ENCODE measurements at regions not wholly inside any gene's neighbourhood (a gene's known extent, or its start where the extent isn't known, plus 50 kb on each side); places are given as distances from the start of the nearest gene placed in this dataset.

DNA sequence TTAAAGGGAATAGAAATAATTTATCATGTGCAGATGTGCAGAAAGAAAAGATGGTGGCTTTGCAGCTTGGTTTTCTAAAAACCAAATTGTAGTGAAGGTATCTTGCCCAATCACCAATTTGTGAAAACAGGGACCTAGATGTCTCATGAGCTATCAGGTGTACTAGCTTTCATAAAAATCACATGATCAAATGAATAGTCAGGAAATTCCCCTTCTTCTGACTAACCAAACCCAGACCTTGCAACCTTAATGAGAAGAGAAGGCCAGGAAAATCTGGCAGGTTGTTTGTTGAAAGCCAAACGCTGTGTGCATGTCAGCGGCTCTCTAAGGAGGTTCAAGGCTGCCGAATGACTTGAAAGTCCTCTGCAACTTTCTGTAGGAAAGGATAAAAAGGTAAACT is 304.4 kb upstream of the NRP1 start:
- CTCF ChIA-PET: no interaction called here

DNA sequence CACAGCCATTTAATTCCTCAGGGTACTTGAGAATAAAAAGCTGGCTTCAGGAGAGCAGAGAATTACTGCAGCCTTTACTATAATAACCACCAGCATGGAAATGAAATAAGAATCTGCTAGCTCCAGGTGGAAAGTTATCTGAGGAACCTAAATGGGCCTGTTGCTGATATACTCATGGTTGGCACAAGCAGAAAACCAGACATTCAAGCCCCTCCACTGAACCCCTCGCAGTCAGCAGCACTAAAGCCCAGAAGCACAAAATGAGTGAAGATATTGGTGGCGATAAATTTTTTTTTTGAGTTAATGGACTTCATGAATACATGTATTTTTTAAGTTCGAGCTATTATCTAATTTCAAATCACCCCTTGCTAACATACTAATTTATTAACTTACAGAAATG is 303.9 kb upstream of the NRP1 start:
- CTCF ChIA-PET: no interaction called here
- POLR2A ChIA-PET: no interaction called here

More for the DNA sequence above, 304.4 kb upstream of the NRP1 start:
- POLR2A ChIA-PET: no interaction called here

DNA sequence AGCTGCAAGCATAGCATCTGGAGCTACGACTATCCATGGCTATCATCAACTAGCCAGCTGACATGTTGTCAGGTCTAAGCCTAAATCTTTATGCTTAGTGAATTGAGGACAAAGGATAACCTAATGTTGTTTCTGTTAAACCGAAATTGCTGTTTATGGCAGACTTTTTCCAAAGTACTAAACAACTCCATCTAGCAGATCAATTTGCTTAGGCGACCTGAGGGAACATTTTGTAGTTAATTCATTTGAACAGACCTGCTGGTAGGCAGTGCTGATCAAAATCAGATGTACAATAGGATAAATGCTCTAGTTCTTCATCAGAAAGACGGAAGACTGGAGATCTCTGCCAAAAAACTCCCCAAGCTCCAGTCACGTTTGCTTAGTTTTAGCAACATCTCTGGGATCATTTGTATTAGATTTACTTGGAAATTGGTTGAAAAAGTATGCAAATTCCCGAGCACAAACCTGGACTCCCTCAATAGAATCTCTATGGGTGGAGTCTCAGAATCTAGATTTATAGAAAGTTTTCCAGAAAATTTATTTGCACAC is 301.6 kb upstream of the NRP1 start:
- CTCF ChIA-PET: no interaction called here

DNA sequence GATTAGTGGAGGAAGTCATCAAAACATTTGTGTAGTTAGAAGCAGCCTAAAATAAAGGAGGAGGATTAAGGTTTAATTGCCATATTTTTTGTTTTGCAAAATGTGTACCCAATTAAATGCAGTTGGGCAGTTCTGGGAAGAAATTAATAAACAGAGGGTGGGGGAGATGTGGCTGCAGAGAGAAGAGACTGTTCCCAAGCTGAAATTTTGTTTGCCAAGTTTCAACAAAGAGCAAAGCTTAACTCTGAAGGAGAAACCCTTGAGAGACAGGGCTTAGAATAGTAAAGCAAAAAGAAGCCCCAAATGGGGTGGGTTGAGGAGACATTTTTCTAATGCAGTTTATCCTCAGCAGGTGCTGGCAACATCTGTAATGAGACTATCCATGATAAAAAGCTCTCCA is 298.0 kb upstream of the NRP1 start:
- CTCF ChIA-PET: no interaction called here
- POLR2A ChIA-PET: interaction anchor here (0.6 kb wide), 1 partner anchor 511 kb away, joined by 3 read pairs; no protein-coding TSS in a partner anchor

More for the DNA sequence above, 301.6 kb upstream of the NRP1 start:
- POLR2A ChIA-PET: no interaction called here

DNA sequence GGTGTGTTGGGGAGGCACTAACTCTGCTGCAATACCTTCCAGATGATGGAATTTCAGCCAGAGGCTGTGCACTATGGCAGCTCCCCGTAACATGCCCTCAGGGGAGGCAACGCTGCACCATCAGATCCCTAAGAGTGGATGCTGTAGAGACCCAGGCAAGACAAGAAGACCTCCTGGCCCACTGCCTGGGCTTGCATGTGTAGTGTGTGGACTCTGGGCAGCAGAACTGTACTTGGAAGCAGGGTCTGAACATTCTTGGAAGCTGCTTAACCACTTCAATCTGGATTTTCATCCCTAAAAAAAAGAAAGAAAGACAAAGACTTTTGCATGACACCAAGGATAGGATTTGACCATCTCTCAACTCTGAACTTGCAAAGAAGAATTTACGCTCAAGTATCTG is 297.5 kb upstream of the NRP1 start:
- ChIA-PET CTCF (no interaction called here), POLR2A (no interaction called here)

- CTCF ChIA-PET: no interaction called here
- POLR2A ChIA-PET: no interaction called here
These were observed 296.3 kb upstream of the NRP1 start for GRCh38 chr10:33630761-33631160.

DNA sequence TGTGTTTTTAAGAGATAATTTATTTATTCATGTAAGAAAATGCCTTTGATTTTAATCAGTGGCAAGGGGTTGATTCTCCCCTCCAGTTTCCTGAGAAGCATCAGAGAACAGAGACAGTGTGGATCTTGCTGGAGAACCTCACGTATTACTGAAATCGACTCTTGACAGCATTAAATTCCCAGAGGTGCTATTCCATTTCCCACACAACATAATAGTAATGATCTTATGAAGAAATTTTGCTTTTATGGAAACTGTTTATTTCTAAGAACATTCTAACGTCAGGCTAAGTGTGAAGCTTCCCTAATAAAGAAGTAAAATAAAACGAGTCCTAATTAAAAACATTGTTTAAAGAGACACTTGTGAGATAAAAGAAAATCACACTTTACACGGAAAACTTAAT is 293.1 kb upstream of the NRP1 start:
- CTCF ChIA-PET: no interaction called here
- POLR2A ChIA-PET: no interaction called here

GRCh38 chr10:33626798-33627466 is 292.5 kb upstream of the NRP1 start:
- ChIA-PET POLR2A (no interaction called here), CTCF (no interaction called here)

DNA sequence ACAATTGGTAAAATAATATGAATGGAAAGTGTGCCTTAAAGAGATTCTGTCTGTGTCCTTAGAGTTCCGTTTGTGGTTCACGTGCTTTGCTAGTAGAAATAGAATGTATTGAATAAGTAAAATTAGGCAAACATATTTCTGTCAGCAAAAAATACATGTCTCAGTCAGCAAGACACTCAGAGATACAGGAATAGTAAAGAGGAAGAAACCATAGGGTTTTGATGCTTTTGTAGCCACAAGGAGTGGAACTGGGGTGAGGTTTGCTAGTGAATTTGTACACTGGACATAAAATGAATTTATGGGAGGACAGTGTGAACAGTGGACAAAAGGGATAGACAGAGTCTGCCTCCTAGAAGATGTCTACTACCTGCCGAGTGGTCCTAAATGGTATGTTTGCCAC is 289.2 kb upstream of the NRP1 start:
- POLR2A ChIA-PET: no interaction called here

DNA sequence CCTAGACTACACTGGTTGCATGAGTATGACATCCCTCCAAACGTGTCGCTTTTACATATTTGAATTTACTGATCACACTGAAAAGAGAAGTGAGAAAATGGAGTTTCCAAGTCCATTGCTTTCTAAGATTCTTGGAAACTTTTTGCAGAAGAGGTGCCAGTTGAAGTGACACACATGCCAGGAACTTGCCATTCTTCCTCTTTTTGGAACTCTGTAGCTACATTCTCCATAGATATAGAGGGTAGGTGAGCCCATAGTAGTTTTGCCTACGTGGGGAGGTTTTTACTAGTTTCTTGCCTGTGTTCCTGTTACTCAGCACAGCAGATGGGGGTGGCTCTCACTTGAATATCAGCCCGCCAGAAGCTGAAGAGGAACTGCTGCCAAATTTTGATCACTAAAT is 286.6 kb upstream of the NRP1 start:
- CTCF ChIA-PET: no interaction called here
- POLR2A ChIA-PET: no interaction called here

More for the DNA sequence above, 289.2 kb upstream of the NRP1 start:
- CTCF ChIA-PET: no interaction called here

DNA sequence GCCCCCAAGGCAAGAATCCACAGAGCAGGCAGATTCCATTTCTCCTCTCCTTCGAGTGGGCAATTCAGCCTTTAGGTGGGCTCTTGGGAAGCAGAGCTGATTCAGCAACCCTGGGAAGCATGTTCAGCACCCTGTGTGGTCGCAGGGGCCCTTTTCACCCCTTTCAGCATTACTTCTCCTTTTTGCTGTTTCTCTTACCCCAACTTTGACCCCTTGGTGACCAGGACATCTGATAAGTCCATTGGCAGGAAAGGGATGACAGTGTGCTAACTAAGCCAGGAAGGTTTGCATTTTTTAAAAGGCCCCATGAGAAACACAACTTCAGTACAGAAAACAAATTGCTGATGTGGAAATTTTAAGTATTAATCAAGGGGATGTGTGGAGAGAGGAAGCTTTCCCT is 283.7 kb upstream of the NRP1 start:
- CTCF ChIA-PET: no interaction called here
- POLR2A ChIA-PET: no interaction called here

DNA sequence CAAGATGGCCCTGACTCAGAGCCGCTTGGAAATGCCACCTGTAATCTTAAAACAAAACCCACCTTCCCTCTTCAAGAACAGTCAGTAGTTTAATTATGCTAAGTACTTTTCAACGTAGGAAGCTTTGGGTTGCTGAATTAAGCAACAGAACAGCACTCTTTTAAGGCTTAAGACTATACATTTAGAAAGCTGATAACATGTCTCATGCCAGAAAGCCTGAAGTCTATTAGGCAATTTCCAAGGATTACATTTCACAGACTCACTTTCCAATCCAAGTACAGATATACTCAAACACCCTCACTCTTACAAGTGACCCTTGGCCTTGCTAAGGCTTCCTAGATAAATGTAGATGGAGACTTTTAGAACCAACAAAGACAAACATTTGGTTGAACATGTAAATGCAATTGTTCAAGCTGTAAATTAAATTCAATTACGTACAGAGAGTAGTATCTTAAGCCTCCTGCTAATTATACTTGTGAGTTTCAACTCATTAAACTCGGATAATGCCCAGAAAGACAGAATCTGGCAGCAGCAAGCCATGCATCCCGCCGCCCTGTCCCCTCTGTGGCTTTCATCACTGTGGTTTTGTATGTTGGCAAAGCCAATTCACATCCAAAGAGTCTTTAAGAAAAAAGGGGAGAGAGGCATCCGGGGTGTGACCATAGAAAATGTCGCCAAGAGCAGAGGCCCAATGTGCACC is 283.1 kb upstream of the NRP1 start:
- ChIA-PET POLR2A (no interaction called here), CTCF (no interaction called here)

DNA sequence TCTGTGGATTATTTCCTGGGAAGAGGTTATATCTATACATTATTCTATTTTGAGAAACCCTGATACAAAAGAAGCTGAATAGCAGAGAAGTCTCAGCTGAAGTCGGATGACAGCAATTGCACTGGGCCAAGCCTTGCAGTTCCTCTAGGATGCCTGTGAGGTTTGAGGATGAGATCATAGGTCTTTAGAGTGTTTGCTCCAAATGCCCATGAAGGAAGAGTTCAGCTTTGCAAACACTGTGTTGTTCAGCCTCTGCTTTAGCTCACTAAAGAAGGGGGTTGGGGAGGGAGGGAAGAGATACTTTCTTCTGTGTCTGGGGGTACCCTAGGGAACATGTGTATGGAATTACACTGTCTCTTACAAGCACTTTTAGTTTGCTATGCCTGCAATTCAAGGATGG is 282.5 kb upstream of the NRP1 start:
- CTCF ChIA-PET: no interaction called here
- POLR2A ChIA-PET: no interaction called here

- POLR2A ChIA-PET: no interaction called here
- CTCF ChIA-PET: no interaction called here
These were observed 278.1 kb upstream of the NRP1 start for GRCh38 chr10:33612551-33612950.

DNA sequence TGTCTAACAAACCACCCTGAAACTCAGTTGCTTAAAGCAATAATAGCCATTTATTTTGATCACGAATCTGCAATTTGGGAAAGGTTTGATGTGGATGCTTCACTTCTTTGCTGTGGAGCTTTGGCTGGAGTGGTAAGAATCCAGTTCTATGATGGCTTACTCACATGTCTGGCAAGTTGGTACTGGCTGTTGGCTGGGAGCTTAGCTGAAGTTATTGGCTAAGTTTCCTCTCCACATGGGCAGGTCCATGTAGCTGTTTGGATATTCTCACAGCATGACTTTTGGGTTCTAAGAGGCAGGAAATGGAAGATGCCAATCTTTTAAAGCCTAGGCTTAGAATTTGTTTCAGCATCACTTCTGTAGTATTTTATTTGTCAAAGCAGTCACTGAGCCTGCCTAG is 277.6 kb upstream of the NRP1 start:
- POLR2A ChIA-PET: no interaction called here
- CTCF ChIA-PET: no interaction called here

GRCh38 chr10:33611423-33611822 is 277.0 kb upstream of the NRP1 start:
- ChIA-PET CTCF (no interaction called here), POLR2A (no interaction called here)

- POLR2A ChIA-PET: no interaction called here
- CTCF ChIA-PET: no interaction called here
These were observed 275.1 kb upstream of the NRP1 start for GRCh38 chr10:33609546-33609945.

GRCh38 chr10:33602278-33602677 is 267.8 kb upstream of the NRP1 start:
- CTCF ChIA-PET: no interaction called here
- POLR2A ChIA-PET: no interaction called here

DNA sequence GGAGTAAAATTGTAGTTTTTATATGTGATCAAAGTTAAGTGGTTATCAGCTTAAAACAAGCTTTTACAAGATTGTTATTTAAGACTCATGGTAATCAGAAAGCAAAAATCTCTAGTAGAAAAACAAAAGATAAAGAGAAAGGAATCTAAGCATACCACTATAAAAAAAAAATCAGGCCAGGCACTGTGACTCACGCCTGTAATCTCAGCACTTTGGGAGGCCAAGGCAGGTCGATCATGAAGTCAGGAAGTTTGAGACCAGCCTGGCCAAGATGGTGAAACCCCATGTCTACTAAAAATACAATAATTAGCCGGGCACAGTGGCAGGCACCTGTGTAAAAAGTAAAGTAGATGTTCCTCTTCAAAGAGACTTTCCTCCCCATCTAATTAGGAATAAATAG is 265.9 kb upstream of the NRP1 start:
- ChIA-PET CTCF (no interaction called here), POLR2A (no interaction called here)

DNA sequence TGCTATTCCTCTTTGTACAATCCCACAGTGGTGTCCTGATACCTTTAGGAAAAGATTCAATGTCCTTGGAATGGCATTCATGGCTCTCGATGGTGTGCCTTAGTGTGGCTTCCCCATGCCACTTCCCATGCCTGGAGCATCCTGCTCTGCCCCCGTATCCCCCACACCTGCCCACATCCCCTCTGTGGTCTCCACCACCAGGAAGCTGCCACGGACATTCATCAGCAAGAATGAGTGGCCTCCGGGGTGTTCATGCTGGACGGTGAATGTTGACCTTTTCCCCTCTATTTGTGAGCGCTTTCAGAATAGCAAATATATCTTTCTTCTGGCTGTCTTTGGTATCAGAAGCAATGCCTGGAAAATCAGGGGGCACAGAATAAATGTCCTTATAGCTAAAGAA is 262.0 kb upstream of the NRP1 start:
- ChIA-PET POLR2A (no interaction called here), CTCF (no interaction called here)

- POLR2A ChIA-PET: no interaction called here
- CTCF ChIA-PET: no interaction called here
These were observed 260.0 kb upstream of the NRP1 start for GRCh38 chr10:33594475-33594874.

DNA sequence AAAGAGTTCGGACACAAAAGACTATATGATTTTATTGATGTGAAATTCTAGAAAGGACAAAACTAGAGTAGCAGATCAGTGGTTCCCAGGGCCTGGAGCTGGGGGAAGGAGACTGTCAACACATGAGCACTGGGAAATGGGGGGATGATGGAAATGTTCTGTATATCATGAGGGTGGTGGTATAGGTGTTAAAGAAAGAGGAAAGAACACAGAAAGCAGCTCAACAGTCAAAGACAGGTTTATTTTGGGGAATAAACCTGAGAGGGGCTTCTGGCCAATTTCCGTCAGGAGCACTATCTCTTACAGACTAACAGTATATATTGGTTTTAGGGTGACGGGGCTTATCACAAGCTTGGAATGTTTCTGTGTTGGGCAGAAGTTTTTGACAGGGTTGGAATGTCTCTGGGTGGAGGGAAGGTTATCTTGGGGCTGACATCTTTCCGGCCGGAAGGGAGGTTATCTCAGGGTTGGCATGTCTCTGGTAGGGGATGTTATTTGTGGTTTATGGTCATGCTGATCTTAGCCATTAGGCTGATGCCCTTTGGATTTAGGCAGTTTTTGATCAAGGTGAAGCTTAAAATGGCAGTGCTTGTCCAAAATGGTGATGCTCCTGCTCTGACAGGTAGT is 254.6 kb upstream of the NRP1 start:
- ChIA-PET POLR2A (no interaction called here), CTCF (no interaction called here)

Measured in activated CD8-positive, alpha-beta memory T cell treated with anti-CD3 and anti-CD28 coated beads for 36 hours (primary cell).